Stimulated activated CD4-positive, alpha-beta T cell treated with anti-CD3 and anti-CD28 coated beads, TNF-alpha, amount 100 ng/mL, for 24 hours (primary cell): ENCODE measurements at regions not wholly inside any gene's neighbourhood (a gene's known extent, or its start where the extent isn't known, plus 50 kb on each side); places are given as distances from the start of the nearest gene placed in this dataset.

Experiments
- DNase-seq, 3 experiments: peaks; one replicate each; pipeline ENCODE4 v3.0.0-alpha.2; 2020; ENCODE audit warnings: low read depth in 3 of 3

GRCh38 chr2:104127049-104127770 is 726.7 kb upstream of the POU3F3 start:
- no peak for DNase-seq

GRCh38 chr2:104140361-104140760 is 713.6 kb upstream of the POU3F3 start:
- DNase-seq: no peak

- no peak for DNase-seq
These were observed 695.7 kb upstream of the POU3F3 start for GRCh38 chr2:104158191-104158590.

- no peak for DNase-seq
These were observed 690.2 kb upstream of the POU3F3 start for GRCh38 chr2:104163611-104164130.

- DNase-seq: no peak
These were observed 689.1 kb upstream of the POU3F3 start for GRCh38 chr2:104164721-104165252.

- no peak for DNase-seq
These were observed 676.7 kb upstream of the POU3F3 start for GRCh38 chr2:104177179-104177578.

- DNase-seq: no peak
These were observed 674.3 kb upstream of the POU3F3 start for GRCh38 chr2:104179644-104180043.

- DNase-seq: no peak
These were observed 653.3 kb upstream of the POU3F3 start for GRCh38 chr2:104200533-104201168.

GRCh38 chr2:104213758-104214157 is 640.2 kb upstream of the POU3F3 start:
- DNase-seq: no peak

GRCh38 chr2:104215269-104216161 is 638.4 kb upstream of the POU3F3 start:
- DNase-seq: no peak

GRCh38 chr2:104233591-104233990 is 620.3 kb upstream of the POU3F3 start:
- no peak for DNase-seq

- DNase-seq: no peak
These were observed 617.4 kb upstream of the POU3F3 start for GRCh38 chr2:104236491-104236890.

- no peak for DNase-seq
These were observed 612.9 kb upstream of the POU3F3 start for GRCh38 chr2:104240984-104241383.

GRCh38 chr2:104249629-104250028 is 604.3 kb upstream of the POU3F3 start:
- no peak for DNase-seq

- DNase-seq: no peak
These were observed 603.3 kb upstream of the POU3F3 start for GRCh38 chr2:104250635-104251034.

- DNase-seq: no peak
These were observed 599.9 kb upstream of the POU3F3 start for GRCh38 chr2:104254017-104254416.

- DNase-seq: no peak
These were observed 591.2 kb upstream of the POU3F3 start for GRCh38 chr2:104262714-104263113.

- no peak for DNase-seq
These were observed 574.3 kb upstream of the POU3F3 start for GRCh38 chr2:104279646-104280045.

- DNase-seq: no peak
These were observed 573.7 kb upstream of the POU3F3 start for GRCh38 chr2:104280216-104280615.

GRCh38 chr2:104286841-104287240 is 567.1 kb upstream of the POU3F3 start:
- DNase-seq: no peak

- DNase-seq: no peak
These were observed 564.0 kb upstream of the POU3F3 start for GRCh38 chr2:104289651-104290565.
